GM21723 (cell line): ENCODE measurements at regions not wholly inside any gene's neighbourhood (a gene's known extent, or its start where the extent isn't known, plus 50 kb on each side); places are given as distances from the start of the nearest gene placed in this dataset.
A peak's percentile ranks its signal among the peaks of the same experiment; 100 is the strongest.

Experiments used
- ATAC-seq: cut with Tn5 transposase; IDR thresholded peaks from one replicate; pipeline ENCODE4 v1.9.1; 2021; ENCODE audit warnings: mild to moderate bottlenecking, moderate library complexity; ENCODE audit not compliant: unreplicated experiment

DNA sequence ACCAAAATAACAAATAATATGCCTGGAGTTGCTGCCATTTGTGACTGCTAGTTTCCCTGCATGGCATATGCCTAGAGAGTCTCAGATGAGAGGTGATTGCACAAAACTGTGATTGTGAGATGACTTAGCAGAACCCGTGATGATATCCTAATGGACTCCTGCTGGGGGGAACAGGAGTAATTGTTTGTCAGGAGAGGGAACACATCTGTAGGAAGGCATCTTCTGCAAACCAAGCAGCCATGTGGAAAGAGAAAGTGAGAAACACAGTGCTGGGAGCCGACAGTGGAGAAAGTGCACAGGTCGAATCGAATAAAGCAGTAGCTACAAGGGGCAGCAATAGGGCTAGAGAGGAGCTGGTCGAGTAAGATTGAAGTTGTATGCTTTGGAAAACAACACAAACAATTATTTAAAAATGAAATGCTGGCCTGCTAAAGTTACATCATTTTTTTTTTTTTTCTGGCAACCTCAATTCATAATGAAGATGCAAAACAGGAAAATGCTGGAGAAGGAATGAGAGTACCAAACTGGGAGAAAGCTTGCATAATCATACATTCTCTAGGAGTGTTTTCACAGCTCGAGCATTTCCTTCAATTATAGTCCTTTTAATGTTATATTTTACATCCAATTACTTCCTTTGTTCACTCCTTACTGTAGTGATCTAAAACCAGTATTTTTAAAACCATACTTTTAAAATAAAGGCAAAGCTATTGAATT, 494.2 kb upstream of the AGTR1 start:
- no peak for ATAC-seq

- no peak for ATAC-seq
These were observed 493.6 kb upstream of the AGTR1 start for GRCh38 chr3:148204131-148204530.

GRCh38 chr3:148205977-148206376, 491.7 kb upstream of the AGTR1 start:
- ATAC-seq: no peak

DNA sequence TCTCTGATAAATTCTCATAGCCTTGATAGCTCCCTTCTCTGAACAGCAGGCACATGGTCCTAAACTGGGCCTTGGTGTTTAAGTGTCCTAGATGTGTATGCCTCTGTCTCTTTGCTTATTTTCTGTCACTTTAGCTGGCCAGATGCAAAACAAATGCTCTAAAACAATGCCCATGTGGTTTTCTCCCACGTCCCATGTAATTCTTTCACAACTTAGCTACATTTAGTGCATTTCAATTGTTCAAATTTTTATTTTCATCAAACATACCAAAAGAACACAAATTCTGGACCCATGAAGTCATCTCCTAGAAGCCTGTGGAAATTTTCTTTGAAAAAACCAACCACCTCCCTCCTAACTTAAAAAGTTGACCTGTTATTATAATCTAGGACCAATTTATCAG, 491.3 kb upstream of the AGTR1 start:
- no peak for ATAC-seq

GRCh38 chr3:148208975-148209374, 488.7 kb upstream of the AGTR1 start:
- ATAC-seq: no peak

- no peak for ATAC-seq
These were observed 486.0 kb upstream of the AGTR1 start for GRCh38 chr3:148211725-148212124.

GRCh38 chr3:148214705-148215104, 483.0 kb upstream of the AGTR1 start:
- ATAC-seq: no peak

DNA sequence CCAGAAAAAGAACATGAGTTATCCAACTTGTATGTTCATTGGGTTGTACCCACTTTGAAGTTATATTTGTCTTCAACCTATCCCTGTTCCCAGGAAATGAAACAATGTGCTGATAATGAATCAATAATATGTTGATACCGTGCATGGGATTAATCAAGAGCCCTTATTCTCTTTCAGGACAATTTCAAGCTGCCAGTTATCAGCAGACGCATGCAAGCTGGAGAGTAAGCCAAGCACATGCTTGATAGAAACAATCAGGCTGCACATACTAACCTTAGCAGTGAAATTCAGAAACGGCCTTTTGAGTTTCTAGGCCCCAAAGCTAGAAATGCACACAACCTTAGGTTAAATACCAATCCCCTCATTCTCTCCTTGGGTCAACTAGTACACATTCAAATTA, 480.4 kb upstream of the AGTR1 start:
- no peak for ATAC-seq

DNA sequence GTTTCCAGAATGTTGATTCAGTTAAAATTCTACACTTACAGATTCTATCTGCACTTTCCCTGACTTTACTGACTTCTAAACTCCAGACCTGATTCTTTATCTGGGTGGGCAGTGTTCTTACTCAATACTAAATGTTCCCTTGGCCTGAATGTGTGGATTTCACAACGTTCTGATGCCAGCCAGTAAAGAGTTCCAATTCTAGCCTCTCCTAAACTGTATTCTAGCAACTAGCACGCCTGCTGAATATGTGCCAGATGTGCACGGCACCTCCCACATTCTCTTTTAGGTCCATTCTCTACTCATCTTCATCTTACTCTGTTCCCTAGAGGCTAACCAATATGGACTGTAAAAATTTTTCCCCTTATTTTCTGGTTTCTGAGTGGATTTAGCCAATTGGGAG, 479.5 kb upstream of the AGTR1 start:
- no peak for ATAC-seq

- ATAC-seq: no peak
These were observed 477.7 kb upstream of the AGTR1 start for GRCh38 chr3:148219999-148220398.

- ATAC-seq: peak; percentile 55
These were observed 476.4 kb upstream of the AGTR1 start for GRCh38 chr3:148221303-148221702.

- no peak for ATAC-seq
These were observed 474.4 kb upstream of the AGTR1 start for GRCh38 chr3:148223266-148223665.

- no peak for ATAC-seq
These were observed 471.5 kb upstream of the AGTR1 start for GRCh38 chr3:148226246-148226645.

GRCh38 chr3:148227534-148227933, 470.2 kb upstream of the AGTR1 start:
- no peak for ATAC-seq

DNA sequence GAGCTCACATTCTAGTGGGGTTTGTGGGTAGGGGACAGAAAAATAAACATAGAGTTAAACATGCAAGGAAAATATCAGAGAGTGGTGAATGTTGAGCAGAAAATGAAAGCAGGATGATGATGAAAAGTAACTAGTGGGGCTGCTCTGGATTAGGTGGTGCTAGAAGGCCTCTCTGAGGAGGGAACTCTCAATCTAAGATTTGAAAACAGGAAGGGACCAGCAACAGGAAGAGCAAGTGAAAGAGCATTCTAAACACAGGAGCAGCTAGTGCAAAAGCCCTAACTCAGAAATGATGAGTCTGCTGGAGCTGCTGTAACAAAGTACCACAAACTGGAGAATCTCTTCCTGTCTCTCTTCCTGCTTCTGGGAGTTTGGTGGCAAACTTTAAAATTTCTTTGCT, 468.6 kb upstream of the AGTR1 start:
- peak; percentile 81 for ATAC-seq

- no peak for ATAC-seq
These were observed 467.2 kb upstream of the AGTR1 start for GRCh38 chr3:148230473-148230872.

DNA sequence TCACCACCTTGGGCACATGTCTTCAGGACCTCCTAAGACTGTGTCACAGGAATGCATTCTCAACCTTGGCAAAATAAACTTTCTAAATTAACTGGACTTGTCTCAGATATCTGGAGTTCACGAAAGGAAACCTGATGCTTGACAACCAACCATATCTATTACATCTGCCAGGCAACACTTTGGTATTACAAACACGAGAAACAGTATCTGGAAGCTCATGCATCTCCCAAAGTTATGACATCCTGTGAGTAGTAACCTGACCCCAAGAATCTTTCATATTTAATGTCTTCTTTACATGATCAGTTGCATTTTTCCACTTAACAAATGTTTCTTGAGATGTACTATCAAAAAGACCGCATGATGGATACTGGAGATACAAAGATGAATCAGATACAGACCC, 465.3 kb upstream of the AGTR1 start:
- ATAC-seq: no peak

DNA sequence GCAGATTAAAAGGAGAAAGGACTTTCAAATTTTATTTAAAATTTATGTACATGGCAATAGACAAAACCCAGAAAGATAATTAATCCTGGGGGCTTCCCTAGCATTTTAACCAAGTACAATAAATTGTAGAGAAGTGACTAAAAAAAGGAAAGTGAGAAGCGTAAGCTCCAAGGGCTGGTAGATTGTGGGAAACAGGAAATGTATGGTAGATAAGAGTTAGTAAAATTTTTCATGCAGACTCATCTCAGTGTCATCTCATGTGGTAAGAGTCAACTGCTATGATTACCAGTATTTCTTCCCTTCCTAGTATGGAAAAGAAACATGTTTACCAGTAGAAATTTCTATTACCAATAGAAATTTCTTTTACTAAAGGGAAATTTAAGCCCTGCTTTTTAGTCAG, 464.3 kb upstream of the AGTR1 start:
- ATAC-seq: no peak

DNA sequence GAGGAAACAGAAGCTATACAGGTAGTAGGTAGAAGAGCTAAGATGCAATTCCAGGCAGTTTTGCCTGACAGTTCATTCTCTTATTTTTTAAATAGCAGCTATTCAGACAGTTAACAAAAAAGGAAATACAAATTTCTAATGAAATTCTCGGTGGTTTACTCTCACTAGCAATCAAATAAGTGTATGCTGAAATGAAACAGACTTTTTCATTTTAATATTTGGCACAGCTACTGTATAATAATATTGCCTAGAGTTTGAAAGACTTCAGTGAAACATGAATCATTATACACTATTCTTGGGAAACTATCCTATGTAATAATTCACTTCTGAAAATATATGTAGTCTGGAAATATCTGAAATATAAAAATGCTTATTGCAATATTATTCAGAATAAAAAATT, 463.2 kb upstream of the AGTR1 start:
- no peak for ATAC-seq

DNA sequence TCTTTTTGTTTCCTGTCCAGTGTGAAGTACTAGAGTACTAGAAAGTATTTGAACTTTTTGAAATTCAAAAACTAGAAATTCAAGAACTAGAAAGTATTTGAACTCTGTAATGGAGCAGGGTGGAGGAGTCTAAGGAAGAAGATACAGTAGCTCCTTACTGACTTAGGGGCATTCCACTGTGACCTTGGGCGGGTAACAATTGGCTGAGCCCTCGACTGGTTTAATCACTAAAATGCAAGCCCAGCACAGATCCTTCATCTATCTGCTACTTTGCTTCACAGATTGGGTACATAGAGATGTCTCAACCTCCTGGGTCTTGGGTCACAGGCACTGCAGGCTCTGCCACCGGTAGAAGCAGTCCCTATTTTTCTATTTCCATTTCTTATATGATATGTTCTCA, 462.1 kb upstream of the AGTR1 start:
- no peak for ATAC-seq

- no peak for ATAC-seq
These were observed 459.3 kb upstream of the AGTR1 start for GRCh38 chr3:148238421-148238821.

DNA sequence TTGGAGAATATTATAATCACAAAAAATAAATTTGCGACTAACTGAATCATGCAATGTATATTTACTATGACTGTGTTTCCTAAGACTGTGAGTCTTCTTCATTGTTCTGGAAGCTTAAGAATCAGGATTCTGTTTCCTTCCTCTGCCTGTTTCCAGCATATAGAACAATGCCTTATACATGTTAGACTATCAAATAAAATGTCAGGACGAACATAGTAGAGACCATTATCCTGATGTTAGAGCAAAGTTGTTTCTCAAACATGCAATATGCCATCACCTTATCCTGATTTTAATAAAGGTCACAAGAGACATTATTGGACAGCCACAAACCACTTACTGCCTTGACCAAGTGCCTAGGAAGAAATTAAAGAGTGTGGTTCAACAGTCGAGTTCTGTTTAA, 457.4 kb upstream of the AGTR1 start:
- no peak for ATAC-seq

DNA sequence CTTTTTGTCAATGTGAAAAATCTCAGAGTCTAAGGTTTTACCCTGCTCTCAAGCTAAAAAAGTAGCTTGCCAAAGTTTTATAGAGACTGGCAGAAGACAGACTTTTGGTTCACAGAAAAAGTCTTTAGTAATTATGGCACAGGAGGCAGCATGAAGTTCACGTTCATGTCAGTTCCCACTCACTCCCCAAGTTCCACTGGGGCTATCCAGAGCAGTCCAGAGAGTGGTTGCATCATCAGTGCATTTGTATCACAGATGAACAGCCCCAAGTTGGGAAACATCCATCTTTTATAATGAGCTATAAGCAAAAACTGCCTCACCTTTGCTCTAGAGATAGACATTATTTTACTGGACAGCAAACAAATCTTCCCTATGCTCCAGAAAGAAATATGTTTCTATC, 454.1 kb upstream of the AGTR1 start:
- no peak for ATAC-seq
